DMS153 treated with DMSO at 0.1 percent for 48 hours (cell line): ENCODE measurements at regions not wholly inside any gene's neighbourhood (a gene's known extent, or its start where the extent isn't known, plus 50 kb on each side); places are given as distances from the start of the nearest gene placed in this dataset.

Experiments
- DNase-seq: peaks from one replicate; lab custom pipeline; 2025; ENCODE audit not compliant: unreplicated experiment; lab: John Stamatoyannopoulos, UW

DNA sequence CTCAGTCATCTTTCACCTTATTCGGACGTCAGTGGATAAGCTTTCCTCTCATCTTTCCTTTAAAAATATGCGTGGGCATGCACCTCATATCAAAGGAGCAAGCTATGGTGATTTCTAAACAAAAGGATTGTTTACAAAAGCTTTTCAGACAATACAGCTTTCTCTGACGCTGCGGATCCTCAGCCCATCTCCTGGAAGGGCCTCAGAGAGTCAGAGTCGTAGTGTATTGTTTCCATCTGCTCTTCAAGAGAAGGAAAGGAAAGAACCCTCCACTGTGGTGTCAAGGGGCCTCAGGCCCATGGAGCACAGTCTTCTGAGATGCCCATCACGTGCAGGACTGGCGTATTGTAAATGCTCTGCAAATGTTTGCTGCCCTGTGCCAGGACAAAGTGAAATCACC lies 163.4 kb upstream of the MAP1B start:
- DNase-seq = no peak

DNA sequence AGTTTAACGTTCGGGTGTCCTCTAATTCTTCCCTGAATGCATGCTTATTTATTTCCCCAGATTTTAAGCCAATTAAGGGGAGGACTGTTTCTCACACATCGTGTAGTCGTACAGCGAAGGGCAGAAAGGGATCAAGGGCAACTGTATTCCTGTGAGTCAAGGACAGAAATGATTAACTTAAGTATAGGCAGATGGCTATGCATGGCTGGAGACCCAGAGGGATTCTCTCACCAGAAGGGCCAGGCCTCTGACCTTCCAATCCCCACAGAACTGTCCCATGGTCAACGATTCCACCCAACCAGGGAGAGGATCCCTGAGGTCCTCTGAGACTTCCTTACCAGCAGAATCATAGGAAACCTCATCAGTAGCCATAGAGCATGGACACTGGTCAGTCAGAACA lies 161.8 kb upstream of the MAP1B start:
- no peak for DNase-seq

GRCh38 chr5:71946343-71947030 lies 160.8 kb upstream of the MAP1B start:
- DNase-seq = no peak

DNA sequence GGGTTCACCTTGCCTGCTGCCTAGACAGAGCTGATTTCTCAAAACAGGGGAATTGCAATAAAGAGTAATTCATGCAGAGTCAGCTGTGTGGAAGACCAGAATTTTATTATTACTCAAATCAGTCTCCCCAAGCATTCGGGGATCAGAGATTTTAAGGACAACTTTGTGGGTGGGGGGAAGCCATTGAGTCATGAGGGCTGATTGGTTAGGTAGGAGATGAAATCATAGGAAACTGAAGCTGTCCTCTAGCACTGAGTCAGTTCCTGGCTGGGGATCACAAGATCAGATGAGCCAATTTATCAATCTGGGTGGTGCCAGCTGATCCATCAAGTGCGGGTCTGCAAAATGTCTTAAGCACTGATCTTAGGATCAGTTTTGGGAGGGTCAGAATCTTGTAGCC lies 159.1 kb upstream of the MAP1B start:
- no peak for DNase-seq

DNA sequence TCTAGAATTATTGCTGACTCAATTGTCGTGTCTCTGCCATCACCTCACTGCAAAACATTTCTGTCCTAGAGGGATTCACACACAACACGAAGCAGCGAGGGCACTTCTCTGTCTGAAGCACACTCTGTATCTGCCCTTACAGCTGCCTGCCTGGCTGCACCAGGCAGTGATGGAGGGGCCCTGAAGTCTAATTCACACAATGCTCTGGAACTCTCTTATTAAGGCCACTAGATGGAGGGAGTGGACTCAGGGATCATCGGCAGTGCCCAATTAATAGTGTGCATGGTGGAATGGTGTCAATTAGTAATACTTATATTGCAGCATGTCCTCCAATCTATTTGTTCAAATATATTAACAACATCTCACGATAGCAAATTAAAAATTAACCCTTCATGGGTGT lies 157.5 kb upstream of the MAP1B start:
- no peak for DNase-seq

DNA sequence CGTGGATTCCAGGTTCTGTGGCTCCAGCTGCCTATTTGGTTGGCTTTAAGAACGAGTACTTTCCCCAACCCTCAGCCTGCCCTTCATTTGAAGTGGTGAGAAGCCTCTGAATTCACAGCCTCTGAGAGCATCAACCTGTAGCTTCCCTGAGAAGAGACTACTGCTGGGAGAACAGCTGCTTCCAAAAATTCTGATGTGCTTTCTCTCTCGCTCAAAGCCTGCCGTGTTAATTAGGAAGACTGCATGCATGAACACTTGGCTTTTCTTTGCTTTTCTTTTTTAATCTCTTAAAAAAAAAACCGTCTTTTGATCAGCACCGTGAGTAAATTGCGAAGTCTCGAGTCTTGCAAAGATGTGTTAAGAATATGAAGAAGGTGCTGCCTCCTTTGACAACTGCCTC lies 153.4 kb upstream of the MAP1B start:
- DNase-seq = no peak

DNA sequence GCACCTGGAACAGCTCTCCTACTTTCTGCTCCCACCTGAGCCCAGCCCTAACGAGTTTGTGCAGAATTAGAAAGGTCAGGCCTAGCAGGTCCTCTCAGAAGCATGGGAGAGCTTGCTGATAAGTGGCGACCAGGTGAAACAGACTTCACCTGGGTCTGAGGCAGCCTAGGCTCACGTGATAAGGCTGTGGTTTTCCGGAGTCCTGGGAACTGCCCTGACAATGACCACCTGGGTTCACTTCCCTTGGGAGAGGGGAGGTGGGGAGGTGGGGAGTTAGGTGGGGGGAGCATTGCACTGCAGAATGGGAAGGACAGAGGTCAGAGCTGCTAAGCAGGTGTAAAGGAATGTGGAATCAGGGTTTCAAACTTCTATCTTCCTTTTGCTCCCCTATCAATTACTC lies 152.9 kb upstream of the MAP1B start:
- no peak for DNase-seq

DNA sequence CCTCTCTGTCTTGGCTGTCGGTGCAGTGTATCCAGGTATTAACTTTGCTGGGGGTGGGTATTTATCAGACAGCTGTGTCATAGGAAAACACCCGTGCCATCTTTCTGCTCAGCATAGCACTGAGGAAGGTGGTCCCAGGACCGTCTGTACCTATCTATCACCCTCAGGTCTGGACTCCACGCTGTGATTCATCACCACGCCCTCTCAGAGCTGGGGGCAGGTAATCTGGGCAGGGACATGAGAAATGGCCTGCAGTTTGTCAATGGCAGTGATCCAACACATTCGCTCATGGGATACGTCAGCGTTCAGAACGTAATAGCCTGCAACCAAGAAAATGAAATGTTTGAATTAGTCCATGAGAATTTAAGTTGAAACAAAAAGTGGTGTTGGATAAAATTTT lies 151.6 kb upstream of the MAP1B start:
- DNase-seq = no peak

GRCh38 chr5:71957292-71957898 lies 149.9 kb upstream of the MAP1B start:
- no peak for DNase-seq

- no peak for DNase-seq
Observed at GRCh38 chr5:71960195-71960594, 147.1 kb upstream of the MAP1B start.

- no peak for DNase-seq
Observed at GRCh38 chr5:71961786-71962185, 145.5 kb upstream of the MAP1B start.

- DNase-seq = no peak
Observed at GRCh38 chr5:71969460-71969859, 137.8 kb upstream of the MAP1B start.

DNA sequence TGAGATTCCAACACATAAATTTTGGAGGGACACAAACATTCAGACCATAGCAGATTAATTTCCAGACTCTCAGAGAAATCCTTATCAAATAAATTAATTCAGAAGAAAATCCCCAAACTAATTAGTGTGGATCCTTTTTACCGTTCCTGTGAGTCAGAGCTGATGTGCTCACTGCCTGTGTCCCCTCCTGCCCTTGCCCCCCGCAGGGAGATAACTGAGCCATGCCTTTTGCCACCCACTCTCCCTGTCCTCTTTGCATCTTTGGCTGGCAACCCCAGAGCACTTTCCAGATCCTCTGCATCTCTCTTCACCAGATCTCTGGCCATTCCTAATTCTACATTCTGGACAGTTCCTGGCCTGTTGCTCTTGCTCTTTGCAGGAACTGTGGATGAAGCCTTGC lies 135.4 kb upstream of the MAP1B start:
- DNase-seq = no peak

DNA sequence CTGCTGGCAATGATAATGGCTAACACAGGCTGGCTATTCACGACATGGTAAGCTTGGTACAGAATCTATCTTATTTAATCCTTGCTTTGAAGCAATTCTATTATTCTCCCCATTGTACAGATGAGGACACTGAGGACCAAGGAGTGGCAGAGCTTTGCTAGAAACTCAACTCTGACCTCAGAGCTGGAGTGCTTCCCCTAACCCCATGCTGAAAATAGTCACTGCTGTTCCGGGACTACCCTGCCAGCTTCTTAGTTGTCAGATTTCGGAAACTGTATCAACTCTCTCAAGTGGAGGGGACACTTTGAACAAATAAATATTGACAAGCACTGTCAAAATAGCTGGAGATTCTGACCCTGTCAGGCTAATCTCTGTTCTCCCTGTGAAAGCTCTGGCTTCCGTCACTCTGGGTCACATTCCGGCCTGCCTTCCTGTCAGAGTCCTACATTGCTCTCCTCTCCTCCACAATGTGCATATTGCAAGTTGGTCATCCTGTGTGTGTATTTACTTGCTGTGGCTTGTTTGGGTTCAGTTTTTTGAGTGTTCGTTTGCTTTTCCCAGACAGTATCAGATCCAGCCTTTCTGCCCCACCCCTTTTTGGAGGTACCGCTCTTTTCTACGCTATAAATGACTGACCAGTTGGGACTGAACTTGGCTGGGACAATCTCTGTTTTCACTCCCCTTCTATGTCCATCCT lies 134.3 kb upstream of the MAP1B start:
- no peak for DNase-seq

- DNase-seq = no peak
Observed at GRCh38 chr5:71973563-71973962, 133.7 kb upstream of the MAP1B start.

- no peak for DNase-seq
Observed at GRCh38 chr5:71974165-71974564, 133.1 kb upstream of the MAP1B start.

DNA sequence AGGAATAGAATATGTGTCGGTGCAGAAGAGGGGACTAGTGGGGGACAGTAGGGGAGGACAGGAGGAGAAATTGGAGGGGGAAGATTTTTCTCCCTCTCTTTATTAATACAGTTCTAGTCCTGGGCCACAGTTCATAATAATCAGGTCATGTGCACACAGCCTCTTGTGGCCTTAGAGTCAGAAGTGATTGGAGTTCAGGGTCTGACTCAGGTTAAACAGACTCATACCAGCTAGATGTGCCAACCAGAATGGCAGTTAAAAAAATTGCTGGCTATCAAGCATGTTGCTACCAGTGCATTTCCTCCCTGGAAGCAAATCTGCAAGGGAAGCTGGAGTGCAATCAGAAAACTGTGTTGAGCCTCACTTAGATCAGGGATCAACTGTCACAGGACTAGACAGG lies 132.7 kb upstream of the MAP1B start:
- no peak for DNase-seq

- no peak for DNase-seq
Observed at GRCh38 chr5:71976449-71976848, 130.8 kb upstream of the MAP1B start.

GRCh38 chr5:71977311-71977710 lies 130.0 kb upstream of the MAP1B start:
- DNase-seq = no peak

DNA sequence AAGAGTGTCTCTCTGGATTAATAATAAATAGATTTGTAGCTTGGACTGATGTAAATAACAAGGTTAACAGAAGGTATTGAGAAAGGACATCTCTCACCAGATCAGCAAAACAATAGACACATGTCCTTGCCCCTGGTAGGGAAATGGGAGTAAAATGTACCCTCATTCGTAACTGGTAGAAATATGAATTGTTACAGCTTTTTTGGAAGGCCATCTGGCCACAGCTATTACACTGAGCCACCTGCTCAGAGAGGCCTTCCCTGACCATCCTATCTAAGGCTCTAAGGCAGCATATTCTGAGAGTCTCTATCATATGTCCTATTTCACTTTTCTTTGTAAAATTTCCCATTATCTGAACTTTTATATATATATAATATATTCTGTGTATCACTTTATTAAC lies 129.1 kb upstream of the MAP1B start:
- DNase-seq = no peak

GRCh38 chr5:71982717-71983395 lies 124.4 kb upstream of the MAP1B start:
- no peak for DNase-seq

- DNase-seq = no peak
Observed at GRCh38 chr5:71986101-71986500, 121.2 kb upstream of the MAP1B start.
